Neutrophil (primary cell): ENCODE measurements at regions not wholly inside any gene's neighbourhood (a gene's known extent, or its start where the extent isn't known, plus 50 kb on each side); places are given as distances from the start of the nearest gene placed in this dataset.

Experiments used
- H3K27ac ChIP-seq: fragments of 200-600 bp; sonication (generic); 2 replicates; pipeline ENCODE4 v1.5.1; 2016; ENCODE audit warnings: mild to moderate bottlenecking, moderate library complexity
- H3K27me3 ChIP-seq: fragments of 200-600 bp; sonication (generic); 2 replicates; pipeline ENCODE4 v1.6.0; 2016; ENCODE audit warnings: mild to moderate bottlenecking
- H3K36me3 ChIP-seq: fragments of 200-600 bp; sonication (generic); 2 replicates; pipeline ENCODE4 v1.5.1; 2017
- H3K4me1 ChIP-seq, 2 experiments: fragments of 200-600 bp in 1 of 2; sonication (generic) in 1 of 2; 1 replicate in 1 of 2; 2 replicates in 1 of 2; pipeline versions ENCODE4 v1.5.1 to v1.6.1; 2013 to 2016; ENCODE audit warnings: low read depth in 1 of 2, low read length in 1 of 2, mild to moderate bottlenecking in 1 of 2, moderate library complexity in 1 of 2; ENCODE audit not compliant: control insufficient read depth in 1 of 2, insufficient read depth in 1 of 2
- H3K4me3 ChIP-seq, 2 experiments: fragments of 200-600 bp in 1 of 2; sonication (generic) in 1 of 2; 1 replicate in 1 of 2; 2 replicates in 1 of 2; pipeline ENCODE4 v1.5.1; 2013 to 2016; ENCODE audit warnings: low read depth in 1 of 2, low read length in 1 of 2, mild to moderate bottlenecking in 1 of 2, moderate library complexity in 1 of 2
- H3K9me3 ChIP-seq: fragments of 200-600 bp; sonication (generic); 2 replicates; pipeline ENCODE4 v1.5.1; 2016
- CTCF ChIP-seq: fragments of 200-600 bp; sonication (generic); IDR thresholded peaks from 2 replicates; pipeline ENCODE4 v1.5.1; 2016; ENCODE audit warnings: antibody characterized with exemption

GRCh38 chr15:38652998-38653397, 88.4 kb upstream of the RASGRP1 start:
- H3K4me1 ChIP-seq: peaks cover 22 to 28% of the 10 kb centered on the region in 2 experiments
- no peaks in the 10 kb centered on the region for H3K27me3 ChIP-seq
- no peak for TF ChIP-seq CTCF
- H3K36me3 ChIP-seq: no peaks in the 10 kb centered on the region
- no peak overlapping the region for H3K4me3 ChIP-seq
- no peak overlapping the region for H3K27ac ChIP-seq
- no peaks in the 10 kb centered on the region for H3K9me3 ChIP-seq

- no peaks in the 10 kb centered on the region for H3K27me3 ChIP-seq
- peaks cover 5 to 14% of the 10 kb centered on the region in 2 experiments for H3K4me1 ChIP-seq
- H3K9me3 ChIP-seq: no peaks in the 10 kb centered on the region
- H3K36me3 ChIP-seq: no peaks in the 10 kb centered on the region
- TF ChIP-seq CTCF: no peak
- H3K4me3 ChIP-seq: no peak overlapping the region
- H3K27ac ChIP-seq: no peak overlapping the region
Observed at GRCh38 chr15:38658431-38658830, 93.8 kb upstream of the RASGRP1 start.

- H3K27ac ChIP-seq: no peak overlapping the region
- no peaks in the 10 kb centered on the region for H3K27me3 ChIP-seq
- H3K4me1 ChIP-seq: peaks cover 5 to 14% of the 10 kb centered on the region in 2 experiments
- H3K9me3 ChIP-seq: no peaks in the 10 kb centered on the region
- no peak overlapping the region for H3K4me3 ChIP-seq
- TF ChIP-seq CTCF: no peak
- no peaks in the 10 kb centered on the region for H3K36me3 ChIP-seq
Observed at GRCh38 chr15:38660738-38661137, 96.1 kb upstream of the RASGRP1 start.

GRCh38 chr15:38662033-38662802, 97.6 kb upstream of the RASGRP1 start:
- no peaks in the 10 kb centered on the region for H3K9me3 ChIP-seq
- no peak overlapping the region for H3K4me3 ChIP-seq
- no peak for TF ChIP-seq CTCF
- H3K36me3 ChIP-seq: no peaks in the 10 kb centered on the region
- H3K27ac ChIP-seq: no peak overlapping the region
- H3K4me1 ChIP-seq: peaks cover 5 to 19% of the 10 kb centered on the region in 2 experiments
- H3K27me3 ChIP-seq: no peaks in the 10 kb centered on the region

GRCh38 chr15:38662805-38663204, 98.2 kb upstream of the RASGRP1 start:
- Histone ChIP-seq H3K36me3 (no peaks in the 10 kb centered on the region), H3K9me3 (no peaks in the 10 kb centered on the region), H3K4me1 (peaks cover 5 to 20% of the 10 kb centered on the region in 2 experiments), H3K27ac (no peak overlapping the region), H3K4me3 (no peak overlapping the region), H3K27me3 (no peaks in the 10 kb centered on the region)
- TF ChIP-seq CTCF: no peak
